Testis (tissue), 2 donors: ENCODE measurements at regions not wholly inside any gene's neighbourhood (a gene's known extent, or its start where the extent isn't known, plus 50 kb on each side); places are given as distances from the start of the nearest gene placed in this dataset.

ENCODE experiments used
- DNase-seq: peaks from one replicate; pipeline ENCODE4 v3.0.0-alpha.2; 2019
- H3K27ac ChIP-seq, 2 donors: fragments of 200-600 bp; sonication (generic); one replicate each; pipeline ENCODE4 v1.5.1; 2019
- H3K27me3 ChIP-seq: fragments of 200-600 bp; sonication (generic); one replicate; pipeline ENCODE4 v1.5.1; 2019
- H3K36me3 ChIP-seq: fragments of 200-600 bp; sonication (generic); one replicate; pipeline ENCODE4 v1.5.1; 2017; ENCODE audit warnings: low read depth; ENCODE audit errors: missing control alignments
- H3K4me1 ChIP-seq: fragments of 200-600 bp; sonication (generic); one replicate; pipeline ENCODE4 v1.5.1; 2019
- H3K4me3 ChIP-seq, 2 donors: fragments of 200-600 bp; sonication (generic); one replicate each; pipeline ENCODE4 v1.5.1; 2017 to 2019
- H3K9me3 ChIP-seq: fragments of 200-600 bp; sonication (generic); one replicate; pipeline ENCODE4 v1.5.1; 2017
- CTCF ChIP-seq, 3 experiments: fragments of 450-650 bp in 2 of 3; fragments of 200-600 bp in 1 of 3; sonication (generic) in 1 of 3; IDR thresholded peaks; one replicate each; pipeline ENCODE4 v1.5.1; 2016 to 2019; ENCODE audit warnings: antibody characterized with exemption in 3 of 3, mild to moderate bottlenecking in 2 of 3, moderate library complexity in 1 of 3
- POLR2A ChIP-seq: fragments of 450-650 bp; IDR thresholded peaks from one replicate; pipeline ENCODE4 v1.6.1; 2017; ENCODE audit warnings: antibody characterized with exemption, mild to moderate bottlenecking, moderate library complexity
- WGBS, 2 donors: methylation state at CpG; one replicate each; pipeline ENCODE4 v1.1.5; 2018; 5-methylcytosine and 5-hydroxymethylcytosine counted together
- intact Hi-C: fragments of 100-400 bp; cut with DNase I; formaldehyde crosslinking; loops from one replicate; pipeline ENCODE4 v1.15.1; 2023; ENCODE audit warnings: low total_unique reads

GRCh38 chr20:20881808-20882207, 169.4 kb upstream of the RALGAPA2 start:
- Histone ChIP-seq H3K36me3 (no peaks in the 10 kb centered on the region), H3K4me3 (no peak overlapping the region), H3K27me3 (no peaks in the 10 kb centered on the region), H3K4me1 (no peaks in the 10 kb centered on the region), H3K27ac (no peak overlapping the region), H3K9me3 (no peaks in the 10 kb centered on the region)
- TF ChIP-seq CTCF (IDR thresholded peaks at IDR 0.05), result no peak
- no peak for TF ChIP-seq POLR2A
- 83 to 85% methylated on average over 2 of the region's 2 CpGs for WGBS, 2 donors
- no peak for DNase-seq
- intact Hi-C loops, result no loop called here

- Histone ChIP-seq H3K27me3 (no peaks in the 10 kb centered on the region), H3K36me3 (no peaks in the 10 kb centered on the region), H3K27ac (no peak overlapping the region), H3K4me1 (no peaks in the 10 kb centered on the region), H3K9me3 (no peaks in the 10 kb centered on the region), H3K4me3 (no peak overlapping the region)
- intact Hi-C loops, result no loop called here
- WGBS, 2 donors, result 83 to 90% methylated on average over 2 of the region's 2 CpGs
- no peak for DNase-seq
- TF ChIP-seq POLR2A, result no peak
- no peak for TF ChIP-seq CTCF (IDR thresholded peaks at IDR 0.05)
Observed at GRCh38 chr20:20877079-20877478, 164.6 kb upstream of the RALGAPA2 start.

- H3K27ac ChIP-seq, result no peak overlapping the region
- WGBS, 2 donors, result 74 to 85% methylated on average over 7 of the region's 7 CpGs
Observed at GRCh38 chr20:20875716-20876115, 163.3 kb upstream of the RALGAPA2 start.

GRCh38 chr20:20872428-20872827, 160.0 kb upstream of the RALGAPA2 start:
- H3K27ac ChIP-seq, result no peak overlapping the region
- intact Hi-C loops, result no loop called here
- no peaks in the 10 kb centered on the region for H3K9me3 ChIP-seq
- no peak for DNase-seq
- TF ChIP-seq CTCF (IDR thresholded peaks at IDR 0.05) (no peak), POLR2A (no peak)
- no peak overlapping the region for H3K4me3 ChIP-seq
- 45 to 61% methylated on average over 9 of the region's 9 CpGs for WGBS, 2 donors
- no peaks in the 10 kb centered on the region for H3K36me3 ChIP-seq
- H3K27me3 ChIP-seq, result no peaks in the 10 kb centered on the region
- H3K4me1 ChIP-seq, result no peaks in the 10 kb centered on the region

More at GRCh38 chr20:20875716-20876115, 163.3 kb upstream of the RALGAPA2 start:
- TF ChIP-seq CTCF (IDR thresholded peaks at IDR 0.05) (no peak), POLR2A (no peak)
- Histone ChIP-seq H3K27me3 (no peaks in the 10 kb centered on the region), H3K36me3 (no peaks in the 10 kb centered on the region), H3K4me1 (no peaks in the 10 kb centered on the region), H3K9me3 (no peaks in the 10 kb centered on the region), H3K4me3 (no peak overlapping the region)
- DNase-seq, result no peak
- intact Hi-C loops, result no loop called here

GRCh38 chr20:20869161-20869775, 156.8 kb upstream of the RALGAPA2 start:
- TF ChIP-seq CTCF (IDR thresholded peaks at IDR 0.05) (no peak), POLR2A (no peak)
- WGBS, 2 donors, result 61 to 78% methylated on average over 5 of the region's 5 CpGs
- Histone ChIP-seq H3K9me3 (no peaks in the 10 kb centered on the region), H3K4me3 (no peak overlapping the region), H3K36me3 (no peaks in the 10 kb centered on the region), H3K27ac (no peak overlapping the region), H3K27me3 (no peaks in the 10 kb centered on the region), H3K4me1 (no peaks in the 10 kb centered on the region)
- no peak for DNase-seq
- intact Hi-C loops, result loop anchor here (10.0 kb wide), 1 partner anchor 636 kb away; no protein-coding TSS in a partner anchor
